SU-DHL-6 (cell line): ENCODE measurements at regions not wholly inside any gene's neighbourhood (a gene's known extent, or its start where the extent isn't known, plus 50 kb on each side); places are given as distances from the start of the nearest gene placed in this dataset.

Experiments used
- H2AFZ ChIP-seq: fragments of 200-600 bp; sonication (generic); 2 replicates; pipeline ENCODE4 v1.6.1; 2014; ENCODE audit warnings: low read depth, mild to moderate bottlenecking, moderate library complexity, mixed read lengths, antibody characterized with exemption, low read length; ENCODE audit not compliant: severe bottlenecking
- H3F3A ChIP-seq: fragments of 200-600 bp; shearing (Covaris generic); 2 replicates; pipeline ENCODE4 v1.6.0; 2016; ENCODE audit warnings: antibody characterized with exemption, mild to moderate bottlenecking; ENCODE audit not compliant: insufficient read depth
- H3K27ac ChIP-seq: fragments of 200-600 bp; sonication (generic); 2 replicates; pipeline ENCODE4 v1.5.1; 2016; ENCODE audit warnings: low read depth, mild to moderate bottlenecking, low read length, moderate library complexity, mixed read lengths
- H3K27me3 ChIP-seq: fragments of 200-600 bp; sonication (generic), shearing (Covaris generic); 2 replicates; pipeline ENCODE4 v1.6.0; 2014; ENCODE audit warnings: mild to moderate bottlenecking, low read length
- H3K36me3 ChIP-seq: fragments of 200-600 bp; sonication (generic); 2 replicates; pipeline ENCODE4 v1.6.1; 2014; ENCODE audit warnings: mild to moderate bottlenecking, low read length, mixed read lengths
- H3K4me2 ChIP-seq: fragments of 300-600, 200-600 bp; shearing (Covaris generic), sonication (generic); 2 replicates; pipeline ENCODE4 v1.6.0; 2014; ENCODE audit warnings: low read length, low read depth, mild to moderate bottlenecking; ENCODE audit not compliant: poor library complexity, severe bottlenecking
- H3K4me3 ChIP-seq: fragments of 200-600 bp; sonication (generic); 2 replicates; pipeline ENCODE4 v1.5.1; 2014; ENCODE audit warnings: antibody characterized with exemption, low read length, mild to moderate bottlenecking, mixed read lengths; ENCODE audit not compliant: insufficient read depth, poor library complexity, severe bottlenecking
- H3K79me2 ChIP-seq: fragments of 200-600 bp; sonication (generic); 2 replicates; pipeline ENCODE4 v1.6.1; 2014; ENCODE audit warnings: mild to moderate bottlenecking, low read length, moderate library complexity; ENCODE audit not compliant: insufficient read depth
- H3K9ac ChIP-seq: fragments of 200-600 bp; sonication (generic); 2 replicates; pipeline ENCODE4 v1.7.0; 2014; ENCODE audit warnings: mild to moderate bottlenecking, low read length
- H3K9me2 ChIP-seq: fragments of 200-600 bp; sonication (generic); replicated peaks from 2 replicates; pipeline ENCODE4 v1.6.1; 2014; ENCODE audit warnings: low read length; ENCODE audit not compliant: insufficient read depth
- H3K9me3 ChIP-seq: fragments of 200-600 bp; sonication (generic); 2 replicates; pipeline ENCODE4 v1.6.1; 2014; ENCODE audit warnings: low read length, mixed read lengths; ENCODE audit not compliant: insufficient read depth
- H4K20me1 ChIP-seq: fragments of 200-600 bp; sonication (generic); 2 replicates; pipeline ENCODE4 v1.6.1; 2014; ENCODE audit warnings: low read depth, mild to moderate bottlenecking, antibody characterized with exemption, low read length, moderate library complexity, mixed read lengths
- CTCF ChIP-seq: fragments of 200-600 bp; sonication (generic); IDR thresholded peaks from one replicate; pipeline ENCODE4 v1.5.1; 2017; ENCODE audit warnings: antibody characterized with exemption, mild to moderate bottlenecking, low read length, moderate library complexity; ENCODE audit not compliant: insufficient read depth, poor library complexity, severe bottlenecking
- EZH2phosphoT487 ChIP-seq: fragments of 200-600 bp; sonication (generic), shearing (Covaris generic); conservative IDR thresholded peaks from 2 replicates; pipeline ENCODE4 v1.6.1; 2018; ENCODE audit warnings: mild to moderate bottlenecking, antibody characterized with exemption, low read length, moderate library complexity, mixed read lengths

GRCh38 chr13:33377411-33377810 lies 91.9 kb upstream of the STARD13 start:
- Histone ChIP-seq H3K36me3 (no peaks in the 10 kb centered on the region), H4K20me1 (no peaks in the 10 kb centered on the region), H3K9me2 (no peaks in the 10 kb centered on the region), H3K27ac (no peak overlapping the region), H3K4me3 (no peak overlapping the region), H3K4me2 (no peak overlapping the region), H3K79me2 (no peaks in the 10 kb centered on the region), H3K9me3 (no peaks in the 10 kb centered on the region), H3F3A (no peaks in the 10 kb centered on the region), H2AFZ (no peak overlapping the region), H3K27me3 (no peaks in the 10 kb centered on the region), H3K9ac (no peak overlapping the region)
- TF ChIP-seq CTCF (no peak), EZH2phosphoT487 (no peak)

- no peaks in the 10 kb centered on the region for H3K9me2 ChIP-seq
- H2AFZ ChIP-seq: no peak overlapping the region
- no peaks in the 10 kb centered on the region for H3K36me3 ChIP-seq
- H4K20me1 ChIP-seq: no peaks in the 10 kb centered on the region
- no peak overlapping the region for H3K27ac ChIP-seq
- no peaks in the 10 kb centered on the region for H3F3A ChIP-seq
- TF ChIP-seq EZH2phosphoT487 (no peak), CTCF (no peak)
- no peak overlapping the region for H3K9ac ChIP-seq
- H3K4me3 ChIP-seq: no peak overlapping the region
- no peaks in the 10 kb centered on the region for H3K79me2 ChIP-seq
- H3K27me3 ChIP-seq: no peaks in the 10 kb centered on the region
- H3K9me3 ChIP-seq: no peaks in the 10 kb centered on the region
- H3K4me2 ChIP-seq: no peak overlapping the region
These were observed 92.3 kb upstream of the STARD13 start for GRCh38 chr13:33377825-33378224.

GRCh38 chr13:33379608-33380007 lies 94.1 kb upstream of the STARD13 start:
- H2AFZ ChIP-seq: no peak overlapping the region
- H3K9me3 ChIP-seq: no peaks in the 10 kb centered on the region
- no peaks in the 10 kb centered on the region for H3K27me3 ChIP-seq
- no peaks in the 10 kb centered on the region for H3K36me3 ChIP-seq
- H4K20me1 ChIP-seq: no peaks in the 10 kb centered on the region
- H3F3A ChIP-seq: no peaks in the 10 kb centered on the region
- H3K9me2 ChIP-seq: no peaks in the 10 kb centered on the region
- no peaks in the 10 kb centered on the region for H3K79me2 ChIP-seq
- H3K27ac ChIP-seq: no peak overlapping the region
- no peak for TF ChIP-seq CTCF
- no peak for TF ChIP-seq EZH2phosphoT487
- no peak overlapping the region for H3K9ac ChIP-seq
- H3K4me3 ChIP-seq: no peak overlapping the region
- H3K4me2 ChIP-seq: no peak overlapping the region
